Right lobe of liver (tissue), 4 donors: ENCODE measurements at regions not wholly inside any gene's neighbourhood (a gene's known extent, or its start where the extent isn't known, plus 50 kb on each side); places are given as distances from the start of the nearest gene placed in this dataset.

ENCODE experiments used
- POLR2A ChIP-seq: fragments of 450-650 bp; IDR thresholded peaks from one replicate; pipeline ENCODE4 v1.6.1; 2017; ENCODE audit warnings: antibody characterized with exemption, mild to moderate bottlenecking
- TF ChIP-seq, protein P1 (sequence below), 4 donors: fragments of 200-600 bp in 3 of 4; fragments of 450-650 bp in 1 of 4; IDR thresholded peaks; one replicate each; pipeline versions ENCODE4 v1.5.1 to v1.8.0; 2016 to 2022; ENCODE audit warnings: antibody characterized with exemption in 4 of 4, mild to moderate bottlenecking in 2 of 4
- donor health status: DM: no; HTN: no; CAD: no.
- donor health status: DM: no; HTN: no; CAD: no.
- donor health status: DM: no; HTN: yes; CAD: no.

DNA sequence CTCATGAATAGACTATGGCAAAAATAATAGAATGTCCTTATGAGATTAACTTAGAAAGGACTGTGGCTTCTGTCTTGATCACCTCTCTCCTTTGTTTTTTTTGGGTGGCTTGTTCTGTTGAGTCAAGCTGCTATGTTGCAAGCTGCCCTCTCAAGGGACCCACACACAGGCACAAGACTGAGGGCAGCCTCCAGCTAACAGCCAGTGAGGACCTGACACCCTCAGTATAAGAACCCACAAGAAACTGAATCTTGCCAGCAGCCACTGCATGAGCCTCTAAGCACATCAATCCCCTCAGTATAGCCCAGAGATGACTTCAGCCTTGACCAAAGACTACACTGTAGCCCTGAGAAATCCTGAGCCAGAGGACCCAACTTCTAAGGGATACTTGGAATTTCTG is 361.1 kb downstream of the MCTP2 start:
- TF ChIP-seq, protein P1, sequence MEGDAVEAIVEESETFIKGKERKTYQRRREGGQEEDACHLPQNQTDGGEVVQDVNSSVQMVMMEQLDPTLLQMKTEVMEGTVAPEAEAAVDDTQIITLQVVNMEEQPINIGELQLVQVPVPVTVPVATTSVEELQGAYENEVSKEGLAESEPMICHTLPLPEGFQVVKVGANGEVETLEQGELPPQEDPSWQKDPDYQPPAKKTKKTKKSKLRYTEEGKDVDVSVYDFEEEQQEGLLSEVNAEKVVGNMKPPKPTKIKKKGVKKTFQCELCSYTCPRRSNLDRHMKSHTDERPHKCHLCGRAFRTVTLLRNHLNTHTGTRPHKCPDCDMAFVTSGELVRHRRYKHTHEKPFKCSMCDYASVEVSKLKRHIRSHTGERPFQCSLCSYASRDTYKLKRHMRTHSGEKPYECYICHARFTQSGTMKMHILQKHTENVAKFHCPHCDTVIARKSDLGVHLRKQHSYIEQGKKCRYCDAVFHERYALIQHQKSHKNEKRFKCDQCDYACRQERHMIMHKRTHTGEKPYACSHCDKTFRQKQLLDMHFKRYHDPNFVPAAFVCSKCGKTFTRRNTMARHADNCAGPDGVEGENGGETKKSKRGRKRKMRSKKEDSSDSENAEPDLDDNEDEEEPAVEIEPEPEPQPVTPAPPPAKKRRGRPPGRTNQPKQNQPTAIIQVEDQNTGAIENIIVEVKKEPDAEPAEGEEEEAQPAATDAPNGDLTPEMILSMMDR (IDR thresholded peaks at IDR 0.05) = no peak
- TF ChIP-seq POLR2A = no peak
